ENCODE measurements at regions not wholly inside any gene's neighbourhood (a gene's known extent, or its start where the extent isn't known, plus 50 kb on each side); places are given as distances from the start of the nearest gene placed in this dataset.

DNA sequence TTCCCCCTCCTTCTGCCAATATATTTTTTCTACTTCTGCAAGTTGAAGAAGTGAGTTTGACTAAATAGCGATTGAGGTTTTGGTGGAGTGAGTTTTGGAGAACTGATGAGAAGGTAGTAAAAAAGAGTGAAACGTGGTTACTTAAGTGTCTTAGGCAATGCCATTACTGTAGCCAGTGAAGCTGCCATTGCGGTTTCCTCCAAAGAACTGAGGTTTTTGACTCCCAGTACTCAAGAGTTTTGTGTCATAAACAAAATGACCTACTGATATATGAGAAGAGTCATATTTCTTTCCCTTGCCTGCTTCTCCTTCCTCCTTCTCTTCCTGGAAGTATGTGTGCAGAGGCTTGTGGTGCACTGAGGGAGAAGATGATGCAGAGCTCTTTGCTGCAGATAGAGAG lies 554.5 kb upstream of the MAP3K7 start:
- TF ChIP-seq CTCF (optimal IDR thresholded peaks at IDR 0.05 in 1 of 3, IDR thresholded peaks at IDR 0.05 in 1 of 3, conservative IDR thresholded peaks at IDR 0.05 in 1 of 3; ENCODE audit: extremely low read depth in 1 of 3, insufficient read depth in 2 of 3, low read length in 3 of 3) (no peak), EZH2 (IDR thresholded peaks at IDR 0.05; ENCODE audit: low read length) (no peak)

All from keratinocyte (primary cell).